Sciatic nerve (tissue), 2 donors: ENCODE measurements at regions not wholly inside any gene's neighbourhood (a gene's known extent, or its start where the extent isn't known, plus 50 kb on each side); places are given as distances from the start of the nearest gene placed in this dataset.

Experiments used
- ATAC-seq: fragments of 200-7000 bp; cut with Tn5 transposase; one replicate; pipeline ENCODE4 v1.9.1; 2020; ENCODE audit warnings: mild to moderate bottlenecking, moderate library complexity
- DNase-seq: peaks from one replicate; pipeline ENCODE4 v3.0.0-alpha.2; 2020; ENCODE audit warnings: low spot score
- intact Hi-C: fragments of 100-400 bp; cut with DNase I; formaldehyde crosslinking; loops from one replicate; pipeline ENCODE4 v1.14.2; 2022
- donor health status: DM: no; HTN: no; CAD: no.
- donor health status: DM: no; HTN: no; CAD: no.

DNA sequence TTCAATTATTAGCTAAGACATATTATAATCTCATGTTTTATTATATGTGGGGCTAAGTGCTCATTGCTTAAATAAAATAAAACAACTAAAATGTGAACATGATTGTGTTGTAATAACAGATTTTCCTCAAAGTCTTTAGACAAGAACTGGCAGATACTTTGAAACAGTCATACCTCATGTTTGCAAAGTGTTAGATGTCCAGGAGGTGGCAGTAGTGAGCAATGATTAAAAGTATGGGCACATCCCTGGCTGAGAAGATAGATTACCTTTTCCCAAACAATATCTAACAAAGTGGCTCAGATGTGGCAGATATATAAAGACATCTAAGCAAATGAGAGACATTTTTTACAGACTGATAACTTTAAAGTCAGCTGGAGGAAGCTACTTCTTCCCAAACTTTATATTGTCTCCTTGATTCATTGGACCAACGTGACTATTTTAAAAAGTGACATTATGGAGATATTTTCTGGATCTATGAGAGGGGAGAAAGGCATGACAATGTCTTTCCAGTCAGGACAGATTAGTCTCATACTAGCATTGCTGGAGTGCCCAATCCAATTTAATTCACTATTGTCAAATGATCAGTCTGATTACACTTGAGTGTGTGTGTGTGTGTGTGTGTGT, 269.8 kb downstream of the S1PR1 start:
- ATAC-seq (no peak), DNase-seq (no peak)
- intact Hi-C loops, result no loop called here

DNA sequence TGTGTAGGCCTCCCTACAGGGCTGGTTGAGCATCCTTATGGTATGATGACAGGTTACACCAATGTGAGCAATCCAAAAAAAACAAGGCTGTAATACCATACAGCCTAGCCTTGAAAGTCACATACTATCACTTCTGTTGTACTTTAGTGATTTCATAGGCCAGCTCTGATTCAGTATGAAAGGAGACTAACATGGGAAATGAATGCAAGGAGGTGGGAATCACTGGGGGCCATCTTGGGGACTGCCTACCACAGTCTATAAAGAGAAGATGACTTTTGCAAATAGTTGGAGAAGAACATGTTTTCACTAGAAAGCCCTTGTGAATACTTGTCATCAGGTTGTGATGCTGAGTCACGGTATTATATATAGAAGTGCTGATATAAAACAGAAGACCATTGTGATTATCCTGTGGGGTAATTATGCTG, 270.7 kb downstream of the S1PR1 start:
- ATAC-seq (peak; percentile 78), DNase-seq (no peak)
- intact Hi-C loops, result no loop called here

GRCh38 chr1:101508913-101509312, 272.1 kb downstream of the S1PR1 start:
- intact Hi-C loops, result no loop called here
- DNase-seq (no peak), ATAC-seq (no peak)

DNA sequence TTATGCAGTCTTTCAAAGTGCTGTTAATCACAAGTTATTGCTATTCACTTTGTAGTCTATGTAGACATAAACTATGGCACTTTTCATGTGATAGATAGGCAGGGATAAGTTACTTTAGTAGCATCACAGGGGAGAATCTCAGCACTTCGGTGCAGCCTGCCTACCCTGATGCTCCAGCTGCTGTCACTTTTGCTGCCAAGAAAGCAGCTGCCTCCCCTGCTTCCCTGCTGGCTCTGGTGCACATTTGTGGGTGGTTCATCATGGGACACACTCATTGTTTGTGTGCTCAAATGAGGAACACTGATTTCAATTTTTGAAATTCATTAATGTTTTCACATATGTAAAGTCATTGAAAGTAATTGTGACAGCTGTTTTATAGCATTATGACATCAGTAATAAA, 272.6 kb downstream of the S1PR1 start:
- intact Hi-C loops, result no loop called here
- no peak for DNase-seq

GRCh38 chr1:101511202-101511891, 274.5 kb downstream of the S1PR1 start:
- DNase-seq, result no peak
- intact Hi-C loops, result no loop called here
- ATAC-seq, result no peak

More for the DNA sequence above, 272.6 kb downstream of the S1PR1 start:
- ATAC-seq, result peak; percentile 59

DNA sequence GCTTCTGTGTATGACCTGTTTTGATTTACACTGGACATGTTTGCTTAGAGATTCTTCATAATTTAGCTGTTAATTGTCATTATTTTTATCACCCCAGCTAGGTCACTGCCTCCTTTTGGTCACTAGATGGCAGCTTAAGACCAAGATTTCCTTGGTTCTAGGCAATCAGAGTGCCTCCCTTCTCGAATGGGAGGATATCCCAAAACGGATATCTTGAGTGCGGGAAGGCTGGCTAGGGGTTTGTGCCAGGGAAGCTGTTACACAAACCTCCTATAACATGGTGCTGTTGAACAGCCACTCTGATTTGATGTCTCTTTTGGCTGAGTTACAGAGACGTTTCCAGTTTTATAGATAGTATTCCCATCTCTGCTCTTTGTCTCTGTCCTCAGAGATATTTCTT, 283.5 kb downstream of the S1PR1 start:
- intact Hi-C loops, result no loop called here
- ATAC-seq (peak; percentile 49), DNase-seq (no peak)

DNA sequence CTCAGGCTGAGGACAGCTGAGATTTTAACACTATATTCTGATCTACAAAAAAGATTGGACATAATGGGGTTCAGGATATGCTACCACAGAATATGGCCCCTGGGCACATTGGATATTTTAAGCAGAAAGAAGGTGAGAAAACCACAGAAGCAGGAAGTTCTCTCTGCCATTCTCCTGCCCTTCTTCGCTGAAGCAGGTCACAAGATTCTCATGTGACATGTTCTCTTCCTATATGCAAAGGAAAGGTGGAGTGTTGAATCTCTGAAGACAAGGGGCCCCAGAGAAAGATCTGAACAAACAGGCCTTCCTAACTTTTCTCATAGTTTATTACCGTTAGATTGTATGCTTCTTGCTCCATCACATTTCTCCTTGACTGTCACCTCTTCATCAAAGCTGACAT, 285.7 kb downstream of the S1PR1 start:
- DNase-seq (no peak), ATAC-seq (no peak)
- intact Hi-C loops, result no loop called here

- no peak for ATAC-seq
- DNase-seq, result no peak
- intact Hi-C loops, result no loop called here
These were observed 290.0 kb downstream of the S1PR1 start for GRCh38 chr1:101526813-101527212.

- no peak for ATAC-seq
- no peak for DNase-seq
- intact Hi-C loops, result no loop called here
These were observed 295.6 kb downstream of the S1PR1 start for GRCh38 chr1:101532377-101532776.

- ATAC-seq (no peak), DNase-seq (no peak)
- intact Hi-C loops, result no loop called here
These were observed 303.3 kb downstream of the S1PR1 start for GRCh38 chr1:101540161-101540560.

- intact Hi-C loops, result no loop called here
- no peak for DNase-seq
- no peak for ATAC-seq
These were observed 310.1 kb downstream of the S1PR1 start for GRCh38 chr1:101546885-101547284.

DNA sequence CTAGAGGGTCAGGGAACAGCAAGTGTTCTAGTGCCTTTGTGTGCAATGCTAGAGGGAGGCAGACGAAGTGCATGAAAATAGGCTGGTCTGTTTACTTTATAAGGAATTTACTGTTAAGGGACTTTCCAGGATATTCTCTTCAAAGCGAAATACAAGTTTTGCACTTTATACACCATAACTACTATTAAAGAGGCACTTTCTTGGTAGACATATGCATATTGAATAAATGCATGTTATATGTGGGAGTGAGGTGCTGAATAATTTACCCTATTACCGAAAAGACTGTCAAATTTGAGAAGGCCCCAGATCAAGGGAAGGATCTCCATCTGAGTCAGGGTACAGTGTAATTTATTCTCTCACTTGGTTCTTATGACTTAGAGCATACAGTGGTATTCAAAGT, 310.5 kb downstream of the S1PR1 start:
- intact Hi-C loops, result no loop called here
- DNase-seq (no peak), ATAC-seq (no peak)

- intact Hi-C loops, result no loop called here
- no peak for ATAC-seq
- DNase-seq, result no peak
These were observed 311.6 kb downstream of the S1PR1 start for GRCh38 chr1:101548376-101548775.

- no peak for DNase-seq
- ATAC-seq, result no peak
- intact Hi-C loops, result no loop called here
These were observed 313.8 kb downstream of the S1PR1 start for GRCh38 chr1:101550581-101550980.

DNA sequence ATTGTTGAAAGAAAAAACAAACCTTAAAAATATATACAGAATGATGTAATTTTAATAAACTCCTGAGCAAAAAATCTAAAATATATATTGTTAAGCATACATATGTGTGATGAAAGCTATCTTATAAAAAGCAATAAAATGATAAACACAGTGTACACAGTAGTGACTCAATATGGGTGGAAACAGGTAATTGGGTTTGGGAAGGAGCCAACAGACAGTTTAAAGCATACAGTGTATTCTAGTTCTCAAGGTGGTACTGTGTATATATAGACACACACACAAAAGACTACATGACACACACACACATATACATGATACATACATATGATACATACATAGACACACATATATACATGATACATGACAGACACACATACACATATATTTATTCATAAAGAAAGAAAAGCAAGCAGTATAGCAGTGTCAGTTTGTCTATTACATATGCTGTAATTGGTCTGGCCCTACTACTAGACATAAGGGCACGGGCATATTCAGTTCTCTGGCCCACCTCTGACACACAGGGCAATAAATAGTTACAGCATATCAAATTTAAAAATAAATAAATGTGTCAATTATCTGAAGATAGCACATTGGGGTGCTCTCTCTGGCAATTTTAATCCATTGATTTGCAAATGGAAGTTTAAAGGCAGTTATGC, 330.2 kb downstream of the S1PR1 start:
- ATAC-seq (no peak), DNase-seq (no peak)
- intact Hi-C loops, result no loop called here

DNA sequence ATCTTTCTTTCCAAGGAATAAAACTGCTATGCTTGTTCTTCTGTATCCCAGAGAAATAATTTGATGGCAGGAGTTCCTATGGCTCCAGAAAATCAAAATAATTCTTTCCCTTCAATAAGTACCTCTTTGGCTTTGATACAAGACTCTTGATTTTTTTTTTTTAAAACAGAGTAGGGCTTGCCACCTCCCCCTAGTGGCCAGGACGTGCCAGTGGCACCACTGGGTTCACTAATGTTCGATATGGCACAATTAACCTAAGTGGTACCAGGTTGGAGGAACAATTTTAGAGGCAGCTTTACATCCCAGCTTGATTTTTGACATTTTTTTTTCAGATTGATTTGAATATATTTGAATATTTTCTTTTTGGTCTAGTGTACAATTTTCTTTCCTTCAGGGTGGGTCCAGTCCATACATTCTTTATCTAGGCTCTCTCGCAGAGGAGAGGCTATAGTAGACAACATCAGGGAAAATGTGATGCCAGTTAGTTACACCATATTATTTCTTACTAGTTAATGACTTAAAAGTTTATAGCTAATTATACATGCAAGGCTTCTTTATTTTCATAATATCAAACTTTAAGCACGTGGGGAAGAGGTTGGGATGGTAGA, 330.9 kb downstream of the S1PR1 start:
- ATAC-seq (no peak), DNase-seq (no peak)
- intact Hi-C loops, result no loop called here

DNA sequence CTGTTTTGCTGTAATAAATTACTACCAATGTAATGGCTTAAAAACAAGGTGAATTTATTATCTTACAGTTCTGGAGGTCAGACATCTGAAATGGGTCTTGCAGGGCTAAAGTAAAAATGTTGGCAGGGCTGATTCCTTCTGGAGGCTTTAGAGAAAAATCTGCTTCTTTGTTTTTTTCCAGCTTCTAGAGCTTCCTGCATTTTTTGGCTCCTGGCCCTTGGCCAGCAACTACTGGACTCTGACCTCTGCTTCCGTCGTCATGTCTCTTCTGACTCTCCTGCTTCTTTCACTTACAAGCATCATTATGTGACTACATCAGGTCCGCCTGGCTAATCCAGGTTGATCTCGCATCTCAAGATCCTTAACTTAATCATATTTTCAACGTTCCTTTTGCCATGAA, 350.9 kb downstream of the S1PR1 start:
- ATAC-seq (peak; percentile 92), DNase-seq (peak; percentile 85)
- intact Hi-C loops, result no loop called here

GRCh38 chr1:101588677-101589076, 351.9 kb downstream of the S1PR1 start:
- ATAC-seq (no peak), DNase-seq (no peak)
- intact Hi-C loops, result no loop called here

DNA sequence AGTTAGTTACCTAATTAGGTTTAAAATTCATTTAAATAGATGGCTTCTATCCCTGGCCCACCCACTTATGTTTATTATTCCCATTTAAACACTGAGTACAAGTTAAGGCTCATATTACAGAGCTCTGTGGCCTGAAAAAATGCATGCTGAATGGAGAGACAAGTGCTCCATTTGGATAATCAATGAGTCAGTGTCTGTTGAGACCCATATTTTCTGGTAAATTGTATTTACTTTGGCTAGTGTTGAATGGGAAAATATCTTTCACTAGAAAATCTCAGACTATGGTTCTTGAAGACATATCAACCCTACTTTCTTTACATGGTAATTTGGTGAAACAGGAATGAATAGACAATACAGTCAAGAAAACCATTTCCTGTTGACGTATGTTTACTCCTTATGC, 356.0 kb downstream of the S1PR1 start:
- DNase-seq, result no peak
- ATAC-seq, result no peak
- intact Hi-C loops, result no loop called here

GRCh38 chr1:101595881-101596374, 359.1 kb downstream of the S1PR1 start:
- intact Hi-C loops, result no loop called here
- no peak for DNase-seq
- no peak for ATAC-seq
